UCSD-AML1 (cell line): ENCODE measurements at regions not wholly inside any gene's neighbourhood (a gene's known extent, or its start where the extent isn't known, plus 50 kb on each side); places are given as distances from the start of the nearest gene placed in this dataset.
A peak's percentile ranks its signal among the peaks of the same experiment; 100 is the strongest.

ENCODE experiments used
- DNase-seq: peaks from one replicate; lab custom pipeline; 2025; ENCODE audit not compliant: unreplicated experiment; lab: John Stamatoyannopoulos, UW

GRCh38 chr13:34217343-34218025, 399.5 kb downstream of the RFC3 start:
- no peak for DNase-seq

GRCh38 chr13:34223984-34224383, 406.0 kb downstream of the RFC3 start:
- DNase-seq: no peak

GRCh38 chr13:34224877-34225276, 406.9 kb downstream of the RFC3 start:
- no peak for DNase-seq

- DNase-seq: no peak
Measured at GRCh38 chr13:34230271-34230670, 412.3 kb downstream of the RFC3 start.

- DNase-seq: no peak
Measured at GRCh38 chr13:34241332-34241731, 423.4 kb downstream of the RFC3 start.

- no peak for DNase-seq
Measured at GRCh38 chr13:34243403-34243802, 425.5 kb downstream of the RFC3 start.

GRCh38 chr13:34246511-34246910, 428.6 kb downstream of the RFC3 start:
- no peak for DNase-seq

- no peak for DNase-seq
Measured at GRCh38 chr13:34247596-34247995, 429.6 kb downstream of the RFC3 start.

- DNase-seq: no peak
Measured at GRCh38 chr13:34249546-34250039, 431.6 kb downstream of the RFC3 start.

- no peak for DNase-seq
Measured at GRCh38 chr13:34250151-34250670, 432.3 kb downstream of the RFC3 start.

GRCh38 chr13:34254366-34254765, 436.4 kb downstream of the RFC3 start:
- no peak for DNase-seq

- DNase-seq: no peak
Measured at GRCh38 chr13:34255711-34256110, 437.8 kb downstream of the RFC3 start.

GRCh38 chr13:34256236-34256635, 438.3 kb downstream of the RFC3 start:
- no peak for DNase-seq

- DNase-seq: peak; percentile 9
Measured at GRCh38 chr13:34257966-34258365, 440.0 kb downstream of the RFC3 start.

- DNase-seq: no peak
Measured at GRCh38 chr13:34258646-34259386, 440.9 kb downstream of the RFC3 start.

- DNase-seq: no peak
Measured at GRCh38 chr13:34263681-34264080, 445.7 kb downstream of the RFC3 start.

- no peak for DNase-seq
Measured at GRCh38 chr13:34265046-34265679, 447.2 kb downstream of the RFC3 start.

GRCh38 chr13:34276764-34277163, 458.8 kb downstream of the RFC3 start:
- no peak for DNase-seq

GRCh38 chr13:34277936-34278335, 460.0 kb downstream of the RFC3 start:
- no peak for DNase-seq

GRCh38 chr13:34278780-34279179, 460.8 kb downstream of the RFC3 start:
- DNase-seq: no peak

GRCh38 chr13:34290661-34291060, 472.7 kb downstream of the RFC3 start:
- DNase-seq: no peak
